A673 (cell line): ENCODE measurements at regions not wholly inside any gene's neighbourhood (a gene's known extent, or its start where the extent isn't known, plus 50 kb on each side); places are given as distances from the start of the nearest gene placed in this dataset.

Experiments
- BruUV-seq: library from RNA; stranded (reverse); fragments of 400-500 nt; replicated peaks from 2 replicates; lab custom pipeline; 2021; lab: Mats Ljungman, UMichigan
- CTCF ChIA-PET: fragments of 300-600 bp; sonication (Branson Sonifier 250); formaldehyde crosslinking; loops from one replicate; lab custom pipeline; 2022; ENCODE audit warnings: antibody characterized with exemption; lab: Charles Lee
- POLR2A ChIA-PET: fragments of 300-600 bp; sonication (Branson Sonifier 250); formaldehyde crosslinking; loops from one replicate; lab custom pipeline; 2022; ENCODE audit warnings: antibody characterized with exemption; ENCODE audit not compliant: low non-redundant PET; lab: Charles Lee
- DNase-seq: peaks from one replicate; pipeline ENCODE4 v3.0.0-alpha.2; 2015; ENCODE audit warnings: low spot score
- H3K27ac ChIP-seq: fragments of 200-600 bp; sonication (generic); 2 replicates; pipeline ENCODE4 v1.5.1; 2016; ENCODE audit warnings: mixed run types, low read depth, mild to moderate bottlenecking, mixed read lengths, antibody characterized with exemption, low read length; ENCODE audit not compliant: poor library complexity, severe bottlenecking
- H3K27me3 ChIP-seq: fragments of 200-600 bp; sonication (generic); replicated peaks from 2 replicates; pipeline ENCODE4 v1.6.1; 2017; ENCODE audit warnings: mixed run types, low read depth, mild to moderate bottlenecking, mixed read lengths, antibody characterized with exemption, low read length; ENCODE audit not compliant: insufficient read depth, poor library complexity
- H3K36me3 ChIP-seq: fragments of 200-600 bp; sonication (generic); 2 replicates; pipeline ENCODE4 v1.6.1; 2016; ENCODE audit warnings: mixed run types, mild to moderate bottlenecking, mixed read lengths, antibody characterized with exemption, low read length; ENCODE audit not compliant: insufficient read depth, poor library complexity, severe bottlenecking
- H3K4me1 ChIP-seq: fragments of 200-600 bp; sonication (generic); 2 replicates; pipeline ENCODE4 v1.6.1; 2017; ENCODE audit warnings: mixed run types, mild to moderate bottlenecking, mixed read lengths, antibody characterized with exemption, low read length; ENCODE audit not compliant: insufficient read depth, poor library complexity, severe bottlenecking
- H3K4me3 ChIP-seq: fragments of 200-600 bp; sonication (generic); 2 replicates; pipeline ENCODE4 v1.5.1; 2016; ENCODE audit warnings: low read depth, mixed run types, mild to moderate bottlenecking, mixed read lengths, low read length; ENCODE audit not compliant: poor library complexity, severe bottlenecking
- H3K9me3 ChIP-seq: fragments of 200-600 bp; sonication (generic); 2 replicates; pipeline ENCODE4 v1.6.1; 2016; ENCODE audit warnings: mixed run types, low read depth, mild to moderate bottlenecking, mixed read lengths, antibody characterized with exemption, low read length; ENCODE audit not compliant: poor library complexity, severe bottlenecking
- CTCF ChIP-seq: fragments of 300-800, 200-600 bp; sonication (generic); conservative IDR thresholded peaks from 2 replicates; pipeline ENCODE4 v1.5.1; 2017; ENCODE audit warnings: low read depth, mild to moderate bottlenecking, antibody characterized with exemption, low read length, moderate library complexity, mixed read lengths
- EZH2 ChIP-seq: fragments of 200-600 bp; sonication (generic); IDR thresholded peaks from 2 replicates; pipeline ENCODE4 v1.6.1; 2017; ENCODE audit warnings: borderline replicate concordance, low read depth, mild to moderate bottlenecking, mixed read lengths, antibody characterized with exemption, low read length; ENCODE audit not compliant: poor library complexity, severe bottlenecking
- intact Hi-C: fragments of 100-400 bp; cut with micrococcal nuclease; formaldehyde crosslinking; loops from one replicate; pipeline ENCODE4 v1.10.0; 2022; ENCODE audit not compliant: unreplicated experiment

- ChIA-PET POLR2A (no interaction called here), CTCF (no interaction called here)
- no TSS peak for BruUV-seq
- H3K27ac ChIP-seq: no peak overlapping the region
- H3K27me3 ChIP-seq: no peaks in the 10 kb centered on the region
- H3K9me3 ChIP-seq: no peaks in the 10 kb centered on the region
- no peak for DNase-seq
- H3K4me1 ChIP-seq: no peaks in the 10 kb centered on the region
- no peaks in the 10 kb centered on the region for H3K36me3 ChIP-seq
- H3K4me3 ChIP-seq: no peak overlapping the region
- intact Hi-C loops: no loop called here
- TF ChIP-seq CTCF: no peak
- TF ChIP-seq EZH2: no peak
Observed at GRCh38 chr7:33825644-33826043, 79.7 kb upstream of the BMPER start.

GRCh38 chr7:33829536-33829935 lies 75.8 kb upstream of the BMPER start:
- BruUV-seq: no TSS peak
- ChIA-PET CTCF (no interaction called here), POLR2A (no interaction called here)
- Histone ChIP-seq H3K27me3 (no peaks in the 10 kb centered on the region), H3K36me3 (no peaks in the 10 kb centered on the region), H3K4me3 (no peak overlapping the region), H3K9me3 (no peaks in the 10 kb centered on the region), H3K27ac (no peak overlapping the region), H3K4me1 (no peaks in the 10 kb centered on the region)
- intact Hi-C loops: no loop called here
- no peak for DNase-seq
- TF ChIP-seq EZH2: no peak

GRCh38 chr7:33831389-33832141 lies 73.8 kb upstream of the BMPER start:
- Histone ChIP-seq H3K36me3 (no peaks in the 10 kb centered on the region), H3K27ac (no peak overlapping the region), H3K4me3 (no peak overlapping the region), H3K27me3 (no peaks in the 10 kb centered on the region), H3K4me1 (no peaks in the 10 kb centered on the region), H3K9me3 (no peaks in the 10 kb centered on the region)
- TF ChIP-seq EZH2 (no peak), CTCF (no peak)
- ChIA-PET POLR2A (no interaction called here), CTCF (no interaction called here)
- DNase-seq: no peak
- intact Hi-C loops: no loop called here
- BruUV-seq: no TSS peak

- H3K4me3 ChIP-seq: no peak overlapping the region
- no TSS peak for BruUV-seq
- no peaks in the 10 kb centered on the region for H3K4me1 ChIP-seq
- intact Hi-C loops: no loop called here
- H3K36me3 ChIP-seq: no peaks in the 10 kb centered on the region
- TF ChIP-seq EZH2 (no peak), CTCF (no peak)
- H3K27me3 ChIP-seq: no peaks in the 10 kb centered on the region
- H3K9me3 ChIP-seq: no peaks in the 10 kb centered on the region
- H3K27ac ChIP-seq: no peak overlapping the region
- no peak for DNase-seq
- ChIA-PET CTCF (no interaction called here), POLR2A (no interaction called here)
Observed at GRCh38 chr7:33832271-33832721, 73.0 kb upstream of the BMPER start.
